Panc1 (cell line): ENCODE measurements at regions not wholly inside any gene's neighbourhood (a gene's known extent, or its start where the extent isn't known, plus 50 kb on each side); places are given as distances from the start of the nearest gene placed in this dataset.

Experiments used
- ATAC-seq: fragments of 200-7000 bp; cut with Tn5 transposase; 2 replicates; pipeline ENCODE4 v1.9.1; 2020; ENCODE audit warnings: mild to moderate bottlenecking, moderate library complexity
- BruUV-seq: library from RNA; stranded (reverse); fragments of 400-500 nt; replicated peaks from 2 replicates; lab custom pipeline; 2021; lab: Mats Ljungman, UMichigan
- CTCF ChIA-PET: fragments of 300-600 bp; sonication (Branson Sonifier 250); formaldehyde crosslinking; loops from one replicate; lab custom pipeline; 2022; ENCODE audit warnings: antibody characterized with exemption; lab: Charles Lee
- POLR2A ChIA-PET: fragments of 300-600 bp; sonication (Branson Sonifier 250); formaldehyde crosslinking; loops from one replicate; lab custom pipeline; 2022; ENCODE audit warnings: antibody characterized with exemption; lab: Charles Lee
- DNase-seq: peaks from one replicate; pipeline ENCODE4 v3.0.0-alpha.2; 2010; ENCODE audit warnings: low read depth, low spot score
- H3K27ac ChIP-seq: 2 replicates; pipeline ENCODE4 v1.5.1; 2011; ENCODE audit warnings: mild to moderate bottlenecking, low read length, inconsistent platforms
- H3K27me3 ChIP-seq: fragments of 200-500 bp; sonication (Bioruptor generic); 2 replicates; pipeline ENCODE4 v1.6.0; 2014; ENCODE audit warnings: low read length, inconsistent platforms; ENCODE audit not compliant: control insufficient read depth, insufficient read depth
- H3K36me3 ChIP-seq: fragments of 200-500 bp; sonication (Bioruptor generic); 2 replicates; pipeline ENCODE4 v1.5.1; 2014; ENCODE audit warnings: inconsistent platforms, mild to moderate bottlenecking, low read length, moderate library complexity; ENCODE audit not compliant: control insufficient read depth, insufficient read depth
- H3K4me1 ChIP-seq: 2 replicates; pipeline ENCODE4 v1.5.1; 2011; ENCODE audit warnings: inconsistent platforms, mild to moderate bottlenecking, low read length, moderate library complexity; ENCODE audit not compliant: control insufficient read depth, insufficient read depth
- H3K4me3 ChIP-seq, 2 experiments: 2 replicates each; pipeline ENCODE4 v1.5.1; 2011 to 2012; ENCODE audit warnings: low read depth in 2 of 2, low read length in 2 of 2, mild to moderate bottlenecking in 2 of 2, inconsistent platforms in 1 of 2, moderate library complexity in 1 of 2
- H3K9me3 ChIP-seq: fragments of 200-500 bp; sonication (Bioruptor generic); 2 replicates; pipeline ENCODE4 v1.5.1; 2014; ENCODE audit warnings: low read depth, mild to moderate bottlenecking, inconsistent platforms, low read length, moderate library complexity; ENCODE audit not compliant: control insufficient read depth, insufficient read depth
- POLR2AphosphoS5 ChIP-seq: IDR thresholded peaks from 2 replicates; pipeline ENCODE4 v1.6.1; 2012; ENCODE audit warnings: mild to moderate bottlenecking, low read depth, low read length, moderate library complexity
- SIN3A ChIP-seq: IDR thresholded peaks from 2 replicates; pipeline ENCODE4 v1.6.1; 2012; ENCODE audit warnings: low read depth, mild to moderate bottlenecking, low read length, moderate library complexity, borderline replicate concordance; ENCODE audit not compliant: insufficient read depth
- TCF7L2 ChIP-seq: IDR thresholded peaks from 2 replicates; pipeline ENCODE4 v1.6.1; 2011; ENCODE audit warnings: mild to moderate bottlenecking, low read depth, low read length, inconsistent platforms
- in situ Hi-C: cut with HindIII; loops from 2 replicates; pipeline ENCODE4 v1.10.0; 2016; ENCODE audit warnings: low sequenced_read_pairs, low pct_unique_long_range_greater_than_20kb
- intact Hi-C: fragments of 100-400 bp; cut with micrococcal nuclease; formaldehyde crosslinking; loops from one replicate; pipeline ENCODE4 v1.10.0; 2022; ENCODE audit not compliant: unreplicated experiment
- TF ChIP-seq, protein P1 (sequence below), 2 experiments: IDR thresholded peaks; 2 replicates each; pipeline ENCODE4 v1.6.1; 2011 to 2012; ENCODE audit warnings: low read depth in 2 of 2, control low read depth in 1 of 2, low read length in 1 of 2, mild to moderate bottlenecking in 1 of 2, moderate library complexity in 1 of 2; ENCODE audit not compliant: insufficient read depth in 1 of 2
- TF ChIP-seq, protein P2 (sequence below): fragments of 450-650 bp; IDR thresholded peaks from 2 replicates; pipeline ENCODE4 v1.5.1; 2017; ENCODE audit warnings: mild to moderate bottlenecking

DNA sequence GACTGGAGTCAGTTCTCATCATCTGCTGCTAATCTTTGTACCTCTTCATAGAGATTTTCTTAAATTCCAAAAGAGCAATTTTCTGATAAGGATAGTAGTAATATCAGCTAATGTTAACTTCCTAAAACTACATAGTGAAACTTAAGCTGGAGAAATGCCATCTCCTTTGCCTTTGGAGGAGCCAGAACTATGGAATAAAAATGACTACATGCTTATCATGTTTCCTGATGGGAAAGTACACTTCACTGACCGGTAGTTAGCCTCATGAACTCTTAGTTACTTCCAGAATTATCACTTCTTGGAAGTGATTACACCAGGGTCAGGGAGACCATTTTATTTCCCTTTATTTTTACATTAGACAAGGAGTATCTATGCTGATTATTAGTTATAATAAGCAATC, 1222.1 kb upstream of the TMEM132C start:
- in situ Hi-C loops (no loop called here), intact Hi-C loops (no loop called here)
- no TSS peak for BruUV-seq
- DNase-seq = no peak
- H3K27ac ChIP-seq = no peak overlapping the region
- POLR2A ChIA-PET = no interaction called here
- H3K4me1 ChIP-seq = no peaks in the 10 kb centered on the region
- H3K4me3 ChIP-seq = no peak overlapping the region
- ATAC-seq = no peak
- CTCF ChIA-PET = no interaction called here
- TF ChIP-seq POLR2AphosphoS5 = no peak
- TF ChIP-seq, protein P1, sequence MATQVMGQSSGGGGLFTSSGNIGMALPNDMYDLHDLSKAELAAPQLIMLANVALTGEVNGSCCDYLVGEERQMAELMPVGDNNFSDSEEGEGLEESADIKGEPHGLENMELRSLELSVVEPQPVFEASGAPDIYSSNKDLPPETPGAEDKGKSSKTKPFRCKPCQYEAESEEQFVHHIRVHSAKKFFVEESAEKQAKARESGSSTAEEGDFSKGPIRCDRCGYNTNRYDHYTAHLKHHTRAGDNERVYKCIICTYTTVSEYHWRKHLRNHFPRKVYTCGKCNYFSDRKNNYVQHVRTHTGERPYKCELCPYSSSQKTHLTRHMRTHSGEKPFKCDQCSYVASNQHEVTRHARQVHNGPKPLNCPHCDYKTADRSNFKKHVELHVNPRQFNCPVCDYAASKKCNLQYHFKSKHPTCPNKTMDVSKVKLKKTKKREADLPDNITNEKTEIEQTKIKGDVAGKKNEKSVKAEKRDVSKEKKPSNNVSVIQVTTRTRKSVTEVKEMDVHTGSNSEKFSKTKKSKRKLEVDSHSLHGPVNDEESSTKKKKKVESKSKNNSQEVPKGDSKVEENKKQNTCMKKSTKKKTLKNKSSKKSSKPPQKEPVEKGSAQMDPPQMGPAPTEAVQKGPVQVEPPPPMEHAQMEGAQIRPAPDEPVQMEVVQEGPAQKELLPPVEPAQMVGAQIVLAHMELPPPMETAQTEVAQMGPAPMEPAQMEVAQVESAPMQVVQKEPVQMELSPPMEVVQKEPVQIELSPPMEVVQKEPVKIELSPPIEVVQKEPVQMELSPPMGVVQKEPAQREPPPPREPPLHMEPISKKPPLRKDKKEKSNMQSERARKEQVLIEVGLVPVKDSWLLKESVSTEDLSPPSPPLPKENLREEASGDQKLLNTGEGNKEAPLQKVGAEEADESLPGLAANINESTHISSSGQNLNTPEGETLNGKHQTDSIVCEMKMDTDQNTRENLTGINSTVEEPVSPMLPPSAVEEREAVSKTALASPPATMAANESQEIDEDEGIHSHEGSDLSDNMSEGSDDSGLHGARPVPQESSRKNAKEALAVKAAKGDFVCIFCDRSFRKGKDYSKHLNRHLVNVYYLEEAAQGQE (IDR thresholded peaks at IDR 0.05; ENCODE audit: insufficient read depth in 1 of 2, low read depth in 2 of 2, low read length in 1 of 2) = no peak
- no peak for TF ChIP-seq SIN3A
- TF ChIP-seq TCF7L2 = no peak
- TF ChIP-seq, protein P2, sequence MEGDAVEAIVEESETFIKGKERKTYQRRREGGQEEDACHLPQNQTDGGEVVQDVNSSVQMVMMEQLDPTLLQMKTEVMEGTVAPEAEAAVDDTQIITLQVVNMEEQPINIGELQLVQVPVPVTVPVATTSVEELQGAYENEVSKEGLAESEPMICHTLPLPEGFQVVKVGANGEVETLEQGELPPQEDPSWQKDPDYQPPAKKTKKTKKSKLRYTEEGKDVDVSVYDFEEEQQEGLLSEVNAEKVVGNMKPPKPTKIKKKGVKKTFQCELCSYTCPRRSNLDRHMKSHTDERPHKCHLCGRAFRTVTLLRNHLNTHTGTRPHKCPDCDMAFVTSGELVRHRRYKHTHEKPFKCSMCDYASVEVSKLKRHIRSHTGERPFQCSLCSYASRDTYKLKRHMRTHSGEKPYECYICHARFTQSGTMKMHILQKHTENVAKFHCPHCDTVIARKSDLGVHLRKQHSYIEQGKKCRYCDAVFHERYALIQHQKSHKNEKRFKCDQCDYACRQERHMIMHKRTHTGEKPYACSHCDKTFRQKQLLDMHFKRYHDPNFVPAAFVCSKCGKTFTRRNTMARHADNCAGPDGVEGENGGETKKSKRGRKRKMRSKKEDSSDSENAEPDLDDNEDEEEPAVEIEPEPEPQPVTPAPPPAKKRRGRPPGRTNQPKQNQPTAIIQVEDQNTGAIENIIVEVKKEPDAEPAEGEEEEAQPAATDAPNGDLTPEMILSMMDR = no peak
- no peaks in the 10 kb centered on the region for H3K9me3 ChIP-seq
- H3K36me3 ChIP-seq = no peaks in the 10 kb centered on the region
- no peaks in the 10 kb centered on the region for H3K27me3 ChIP-seq

- Histone ChIP-seq H3K4me3 (no peak overlapping the region), H3K27ac (no peak overlapping the region), H3K27me3 (no peaks in the 10 kb centered on the region), H3K4me1 (no peaks in the 10 kb centered on the region), H3K9me3 (no peaks in the 10 kb centered on the region), H3K36me3 (no peaks in the 10 kb centered on the region)
- TF ChIP-seq, protein P2 = no peak
- no peak for TF ChIP-seq SIN3A
- no peak for DNase-seq
- ATAC-seq = no peak
- ChIA-PET CTCF (no interaction called here), POLR2A (no interaction called here)
- intact Hi-C loops = no loop called here
- in situ Hi-C loops = no loop called here
- BruUV-seq = no TSS peak
Observed at GRCh38 chr12:127046467-127046866, 1220.5 kb upstream of the TMEM132C start.

GRCh38 chr12:127048057-127048456, 1218.9 kb upstream of the TMEM132C start:
- DNase-seq (no peak), ATAC-seq (no peak)
- POLR2A ChIA-PET = no interaction called here
- intact Hi-C loops = no loop called here
- CTCF ChIA-PET = no interaction called here
- Histone ChIP-seq H3K27ac (no peak overlapping the region), H3K9me3 (no peaks in the 10 kb centered on the region), H3K27me3 (no peaks in the 10 kb centered on the region), H3K36me3 (no peaks in the 10 kb centered on the region), H3K4me1 (no peaks in the 10 kb centered on the region), H3K4me3 (no peak overlapping the region)
- no peak for TF ChIP-seq POLR2AphosphoS5
- no peak for TF ChIP-seq TCF7L2
- TF ChIP-seq, protein P2 = no peak
- TF ChIP-seq, protein P1 (IDR thresholded peaks at IDR 0.05; ENCODE audit: insufficient read depth in 1 of 2, low read depth in 2 of 2, low read length in 1 of 2) = no peak
- no peak for TF ChIP-seq SIN3A
- in situ Hi-C loops = no loop called here
- no TSS peak for BruUV-seq
